ENCODE measurements at regions not wholly inside any gene's neighbourhood (a gene's known extent, or its start where the extent isn't known, plus 50 kb on each side); places are given as distances from the start of the nearest gene placed in this dataset.
"Not testable (repeated sequence)": the region's sequence is repeated elsewhere in the genome, so short reads cannot be mapped to it uniquely, and the experiment has no call there.

DNA sequence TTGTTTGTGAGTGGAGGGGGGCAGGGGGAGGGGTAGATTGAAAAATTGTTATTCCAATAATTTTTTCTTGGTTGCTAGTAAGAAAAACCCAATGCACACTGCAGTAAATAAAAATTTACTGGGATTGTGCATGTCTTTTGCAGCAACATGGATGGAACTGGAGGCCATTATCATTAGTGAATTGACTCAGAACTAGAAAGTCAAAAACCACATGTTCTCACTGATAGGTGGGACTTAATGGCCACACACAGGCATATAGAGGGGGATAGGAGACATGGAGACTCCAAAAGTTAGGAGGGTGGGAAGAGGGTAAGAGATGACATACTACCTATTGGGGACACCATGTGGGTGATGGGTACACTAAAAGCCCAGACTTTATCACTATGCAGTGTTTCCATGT lies 67.2 kb downstream of the BUB3 start:
- no peak for DNase-seq

DNA sequence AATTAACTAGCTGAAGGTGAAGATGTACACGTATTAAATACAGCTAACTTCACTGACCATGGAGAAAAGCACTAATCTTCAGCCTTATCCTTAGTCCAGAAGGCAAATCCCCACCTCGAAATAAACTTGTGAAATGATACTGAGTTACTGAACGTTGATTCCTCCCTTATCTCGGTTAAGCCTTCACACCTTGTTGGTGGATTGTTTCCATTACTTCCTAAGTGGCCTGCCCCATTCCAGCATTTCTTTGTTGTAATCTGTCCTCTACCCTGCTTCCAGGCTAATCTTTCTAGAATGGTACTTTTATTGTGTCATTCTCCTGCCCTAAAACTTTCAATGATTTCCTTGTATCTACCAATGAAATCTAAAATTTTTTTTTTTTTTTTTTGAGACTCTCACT lies 68.6 kb downstream of the BUB3 start:
- DNase-seq = no peak

DNA sequence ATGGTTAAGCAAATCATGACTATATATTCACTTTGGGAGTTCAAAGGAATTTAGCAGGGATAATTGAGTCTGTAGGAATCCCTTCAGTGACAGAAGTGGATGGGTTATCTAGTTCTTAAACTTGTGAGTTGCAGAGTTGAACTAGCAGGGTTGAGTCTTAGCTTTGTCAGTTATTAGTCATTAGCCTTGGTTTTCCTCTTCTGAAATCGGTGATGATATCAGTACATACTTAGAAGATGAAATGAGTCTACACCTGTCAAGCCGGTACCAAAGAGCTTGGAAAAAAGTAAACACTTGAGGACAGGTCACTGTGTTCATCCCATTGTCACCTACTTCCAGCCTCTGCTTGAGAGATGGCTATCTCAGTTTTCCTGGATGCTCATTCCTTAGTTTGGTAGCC lies 73.5 kb downstream of the BUB3 start:
- no peak for DNase-seq

DNA sequence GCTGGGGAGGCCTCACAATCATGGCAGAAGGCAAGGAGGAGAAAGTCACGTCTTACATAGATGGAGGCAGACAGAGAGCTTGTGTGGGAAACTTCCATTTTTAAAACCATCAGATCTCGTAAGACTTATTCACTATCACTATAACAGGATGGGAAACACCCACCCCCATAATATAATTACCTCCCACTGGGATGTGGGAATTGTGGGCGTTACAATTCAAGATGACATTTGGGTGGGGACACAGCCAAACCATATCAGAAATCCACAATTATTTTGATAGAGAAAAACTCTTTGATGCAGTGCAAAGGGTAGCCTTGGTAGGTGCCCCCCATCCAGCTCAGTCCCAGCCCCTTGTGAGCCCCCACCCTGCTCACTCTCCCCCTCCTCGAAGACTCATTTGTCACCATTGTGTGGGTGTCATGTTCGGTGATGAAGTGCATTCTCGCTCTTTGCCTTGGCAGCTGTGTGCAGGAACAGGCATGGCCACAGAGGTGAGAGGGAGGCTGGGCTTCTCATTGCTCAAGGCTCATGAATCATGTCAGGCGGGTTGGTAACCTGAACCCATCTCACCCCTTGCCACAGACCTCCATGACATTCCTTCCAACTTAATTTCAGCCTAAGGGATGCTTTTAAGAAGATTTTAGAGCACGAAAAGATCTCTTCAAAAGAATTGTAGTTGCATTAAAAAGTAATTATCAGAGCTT lies 75.9 kb downstream of the BUB3 start:
- no peak for DNase-seq

DNA sequence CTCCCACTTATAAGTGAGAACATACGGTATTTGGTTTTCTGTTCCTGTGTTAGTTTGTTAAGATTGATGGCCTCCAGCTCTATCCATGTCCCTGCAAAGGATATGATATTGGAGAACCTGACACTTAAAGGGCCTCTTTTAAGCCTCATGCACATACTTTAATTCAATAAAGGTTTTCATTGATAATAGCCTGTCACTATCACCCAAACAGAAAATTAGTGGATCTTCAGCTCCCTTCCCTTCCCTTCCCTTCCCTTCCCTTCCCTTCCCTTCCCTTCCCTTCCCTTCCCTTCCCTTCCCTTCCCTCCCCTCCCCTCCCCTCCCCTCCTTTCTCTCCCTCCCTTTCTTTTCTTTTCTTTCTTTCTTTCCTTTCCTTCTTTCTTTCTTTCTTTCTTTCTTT lies 78.7 kb downstream of the BUB3 start:
- DNase-seq = not testable (repeated sequence)

DNA sequence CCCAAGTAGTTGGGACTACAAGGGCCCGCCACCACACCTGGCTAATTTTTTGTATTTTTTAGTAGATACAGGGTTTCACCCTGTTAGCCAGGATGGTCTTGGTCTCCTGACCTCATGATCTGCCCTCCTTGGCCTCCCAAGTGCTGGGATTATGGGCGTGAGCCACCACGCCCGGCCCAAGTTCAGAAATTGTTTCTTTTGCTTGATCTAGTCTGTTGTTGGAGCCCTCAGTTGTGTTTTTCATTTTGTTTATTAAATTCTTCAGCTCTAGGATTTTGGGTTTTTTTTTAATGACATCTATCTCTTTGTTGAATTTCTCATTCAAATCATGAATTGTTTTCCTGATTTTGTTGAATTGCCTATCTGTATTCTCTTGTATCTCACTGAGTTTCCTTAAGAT lies 80.8 kb downstream of the BUB3 start:
- DNase-seq = not testable (repeated sequence)

DNA sequence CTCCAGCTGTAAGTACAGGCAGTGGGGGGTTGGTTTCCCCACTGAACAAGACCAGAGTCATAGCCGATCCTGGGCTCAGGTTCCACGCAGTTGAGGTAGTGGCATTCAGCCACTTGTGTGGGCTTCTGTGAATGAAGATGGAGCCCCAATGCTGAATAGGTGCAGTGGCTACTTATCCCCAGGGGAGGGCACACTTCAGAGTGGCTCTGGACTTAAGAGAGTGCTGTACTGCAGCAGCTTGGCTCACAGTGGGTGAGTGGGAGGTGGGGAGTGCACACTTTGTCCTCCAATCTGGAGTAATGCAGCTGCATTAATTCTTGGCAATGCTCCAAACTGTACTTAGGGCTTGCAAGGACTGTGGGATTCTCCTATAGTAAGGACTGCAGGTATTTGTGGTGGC lies 81.9 kb downstream of the BUB3 start:
- DNase-seq = no peak

DNA sequence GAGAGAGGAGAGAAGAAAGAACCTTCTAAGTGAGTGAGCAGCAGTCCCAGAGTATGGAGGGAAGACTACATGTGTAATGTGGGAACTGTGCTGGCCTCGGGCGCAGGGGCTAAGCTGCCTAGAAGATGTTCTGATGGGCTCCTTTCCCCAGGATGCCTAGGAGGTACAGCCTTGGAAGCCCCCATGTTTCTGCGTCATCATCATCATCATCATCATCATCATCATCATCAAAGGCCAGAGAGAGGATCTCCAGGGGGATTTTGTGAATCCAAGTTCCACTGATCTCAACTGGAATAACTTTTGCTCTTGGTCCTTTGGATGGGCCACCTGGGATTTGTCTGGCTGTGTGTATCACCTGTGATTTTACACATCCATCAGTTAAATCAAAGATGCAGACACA lies 86.0 kb downstream of the BUB3 start:
- DNase-seq = no peak

DNA sequence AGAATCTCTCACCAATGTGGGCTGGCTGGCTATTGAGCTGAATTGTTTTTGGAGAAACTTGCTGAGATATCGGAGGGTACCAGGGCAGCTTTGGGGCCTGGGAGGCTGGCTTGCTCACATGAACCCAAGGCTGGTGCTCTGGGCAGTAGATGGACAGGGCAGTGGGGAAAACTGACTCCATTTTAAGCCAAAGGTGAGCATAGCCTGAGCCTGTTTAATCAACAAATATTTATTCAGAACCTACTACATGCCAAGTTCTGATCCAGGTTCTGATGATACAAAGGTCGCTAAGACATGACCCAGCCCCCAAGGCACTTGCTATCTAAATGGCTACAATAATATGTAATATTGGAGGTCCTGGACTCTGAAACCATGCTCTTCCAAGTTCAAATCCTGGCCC lies 86.6 kb downstream of the BUB3 start:
- no peak for DNase-seq

DNA sequence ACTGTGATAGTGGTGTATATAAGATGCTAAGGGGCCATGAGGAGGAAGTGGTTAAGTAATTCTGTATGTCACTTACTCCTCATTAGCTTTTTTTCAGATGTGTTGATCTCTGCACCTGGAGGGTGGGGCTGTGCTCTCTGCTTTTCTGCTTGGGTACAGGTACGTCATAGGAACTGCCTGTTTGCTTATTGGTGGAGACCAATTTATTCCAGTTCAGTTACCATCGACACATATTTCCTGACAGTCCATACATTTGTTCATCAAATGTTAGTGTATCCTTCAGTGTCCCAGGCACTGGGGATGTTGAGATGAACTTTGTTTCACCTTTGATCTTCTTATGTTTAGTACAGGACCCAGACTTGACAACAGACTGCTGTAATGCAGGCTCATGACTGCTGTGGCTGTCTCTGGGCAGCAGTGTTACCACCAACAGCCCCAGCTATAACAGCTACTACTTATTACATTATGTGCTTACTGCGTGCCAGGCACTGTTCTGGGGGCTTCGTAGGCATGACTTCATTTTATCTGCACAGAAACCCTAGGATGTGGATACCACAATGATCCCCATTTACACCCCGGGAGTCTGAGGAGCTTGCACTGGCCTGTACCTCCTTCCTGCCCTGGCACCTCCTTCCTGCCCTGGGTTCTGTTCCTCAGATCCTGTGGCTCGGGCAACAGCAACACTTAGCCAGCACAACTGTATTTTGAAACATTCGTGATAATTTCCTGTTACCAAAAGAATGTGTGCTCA lies 87.4 kb downstream of the BUB3 start:
- peak; percentile 35 for DNase-seq

DNA sequence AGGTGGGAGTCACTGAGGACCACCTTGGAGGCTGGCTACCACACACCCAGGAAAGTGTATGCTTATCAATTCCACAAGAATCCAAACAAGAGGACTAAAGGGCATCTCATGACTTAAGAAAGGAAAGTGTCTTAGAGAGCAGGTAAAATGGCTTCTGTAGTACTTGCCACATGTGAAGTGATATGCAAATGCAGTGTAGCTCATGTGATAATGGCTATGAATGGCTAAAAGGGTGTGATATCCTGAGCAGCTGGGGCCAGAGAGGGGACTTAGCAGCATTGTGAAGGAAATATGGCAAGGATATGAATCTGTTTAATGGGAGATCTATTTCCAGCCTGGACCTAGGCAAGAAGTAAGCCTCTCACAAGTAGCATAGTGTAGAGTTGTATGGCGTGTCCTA lies 90.5 kb downstream of the BUB3 start:
- DNase-seq = no peak

DNA sequence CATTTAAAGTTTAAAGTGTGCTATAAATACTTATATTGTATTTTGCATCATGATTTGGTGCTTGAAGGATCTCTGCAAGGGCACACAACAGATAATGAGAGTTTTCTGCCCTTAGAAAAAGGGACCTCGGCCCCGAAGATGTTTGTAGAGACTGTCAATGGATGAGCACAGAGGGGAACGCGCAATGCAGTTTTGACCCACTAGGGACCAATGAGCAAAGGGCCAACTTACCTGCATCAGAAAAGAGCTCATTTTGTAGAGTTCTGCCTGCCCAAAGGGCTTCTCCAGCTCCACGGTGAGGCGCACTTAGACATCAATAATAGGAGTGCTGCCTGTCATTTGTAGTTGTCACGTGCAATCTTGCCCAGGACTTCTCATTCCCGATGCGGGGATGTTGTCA lies 91.1 kb downstream of the BUB3 start:
- DNase-seq = no peak

DNA sequence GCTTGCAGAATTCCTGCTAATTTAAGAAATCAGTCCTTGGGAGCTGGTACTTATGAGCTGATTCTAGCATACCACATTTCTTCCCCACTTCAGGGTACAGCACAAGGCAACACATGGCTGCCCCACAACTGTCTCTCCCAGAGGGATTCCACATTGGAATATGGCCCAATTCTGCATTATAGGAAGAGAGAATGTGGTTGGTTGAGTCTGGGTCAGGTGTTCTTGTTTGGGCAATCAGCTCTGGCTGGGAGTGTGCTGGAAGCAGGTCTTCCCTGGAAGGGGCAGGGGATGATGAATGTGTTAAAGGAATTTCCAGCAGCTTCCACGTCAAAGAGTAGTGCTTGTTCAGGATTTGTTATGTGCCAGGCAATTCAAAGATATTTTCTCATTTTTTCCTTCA lies 95.7 kb downstream of the BUB3 start:
- no peak for DNase-seq

DNA sequence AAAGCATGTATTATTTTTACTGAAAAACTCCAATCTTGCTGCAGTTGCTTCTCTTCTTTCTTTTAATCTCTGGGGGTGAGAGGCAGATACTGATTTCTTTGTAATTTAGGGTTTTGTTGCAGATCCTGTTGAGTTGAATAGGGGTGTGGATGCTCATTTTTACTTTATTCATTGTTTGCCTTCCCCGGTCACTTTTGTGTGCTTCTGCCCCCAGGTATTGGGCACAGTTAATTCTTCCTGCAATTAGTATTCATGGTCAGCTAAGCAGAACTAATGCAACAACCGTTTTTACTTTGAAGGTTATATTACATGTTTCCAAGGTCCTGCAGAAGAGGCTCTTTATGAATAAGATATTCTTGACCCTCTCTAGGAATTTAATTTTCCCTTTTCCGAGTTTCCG lies 96.4 kb downstream of the BUB3 start:
- DNase-seq = no peak

DNA sequence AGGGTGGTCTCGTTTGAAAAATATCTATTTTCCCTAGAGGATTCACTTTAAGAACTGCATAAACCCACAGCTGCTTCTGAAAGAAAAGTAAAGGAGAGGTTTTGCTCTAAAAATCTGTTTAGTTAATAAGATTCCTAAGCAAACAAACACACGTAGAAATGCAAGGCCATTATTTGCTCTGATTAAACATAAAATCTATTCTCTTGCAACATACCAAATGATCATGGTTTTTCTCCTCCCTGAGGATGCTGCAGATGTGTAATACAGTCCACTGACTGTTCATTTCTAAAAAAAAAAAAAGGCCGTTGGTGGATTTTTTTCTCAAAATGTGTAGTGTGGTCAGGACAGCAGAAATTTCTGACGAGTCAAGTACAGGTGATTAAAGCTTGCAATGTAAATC lies 98.6 kb downstream of the BUB3 start:
- DNase-seq = no peak

DNA sequence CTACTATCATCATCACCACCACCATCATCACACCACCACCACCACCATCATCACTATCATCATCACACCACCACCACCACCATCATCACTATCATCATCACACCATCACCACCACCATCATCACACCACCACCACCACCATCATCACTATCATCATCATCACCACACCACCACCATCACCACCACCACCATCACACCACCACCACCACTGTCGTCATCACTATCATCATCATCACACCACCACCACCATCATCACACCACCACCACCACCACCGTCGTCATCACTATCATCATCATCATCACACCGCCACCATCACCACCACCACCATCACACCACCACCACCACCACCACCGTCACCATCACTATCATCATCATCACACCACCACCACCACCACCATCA lies 100.1 kb downstream of the BUB3 start:
- DNase-seq = not testable (repeated sequence)

DNA sequence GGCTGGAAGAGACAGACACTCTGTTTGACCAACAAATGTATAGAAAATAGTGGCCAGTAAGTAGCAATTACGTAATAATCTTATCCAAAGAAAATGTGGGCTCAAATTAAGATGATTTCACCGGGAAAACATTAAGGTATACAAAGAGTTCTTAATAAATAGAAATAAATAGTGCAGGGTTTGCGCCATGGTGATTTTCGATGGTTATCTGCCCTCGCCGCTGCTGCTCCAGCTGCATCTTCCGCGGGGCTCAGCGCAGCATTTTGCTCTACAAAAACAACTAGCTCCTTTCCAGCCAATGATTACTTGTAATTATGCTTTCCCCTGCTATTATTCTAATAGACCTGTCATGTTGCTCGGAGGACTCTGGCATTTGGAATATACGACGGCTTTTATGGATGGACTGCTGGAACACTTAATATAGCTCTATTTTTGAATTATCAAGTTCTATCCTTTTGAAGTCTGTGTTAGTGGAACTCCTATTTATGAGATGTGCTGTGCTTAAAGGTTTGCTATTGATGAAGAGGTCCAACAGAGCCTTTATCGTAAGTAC lies 103.8 kb downstream of the BUB3 start:
- DNase-seq = no peak

DNA sequence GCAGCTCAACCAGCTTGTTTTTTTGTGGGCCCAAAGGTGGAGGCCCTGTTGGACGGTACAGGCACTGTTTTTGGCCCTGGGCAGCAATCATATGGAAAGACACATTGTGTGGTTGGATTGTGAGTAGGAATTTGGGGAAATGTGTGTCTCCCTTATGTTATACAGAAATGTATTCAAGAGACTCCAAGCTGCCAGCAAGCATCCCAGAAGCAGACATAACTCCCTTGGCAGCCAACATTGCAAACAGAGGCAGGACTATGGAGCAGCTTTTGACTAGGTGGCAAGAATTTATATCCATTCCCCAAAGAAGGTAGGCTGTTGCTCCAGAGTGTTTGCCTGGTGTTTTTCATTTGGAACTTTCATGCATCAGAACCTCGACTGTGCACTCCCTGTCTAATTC lies 104.9 kb downstream of the BUB3 start:
- no peak for DNase-seq

DNA sequence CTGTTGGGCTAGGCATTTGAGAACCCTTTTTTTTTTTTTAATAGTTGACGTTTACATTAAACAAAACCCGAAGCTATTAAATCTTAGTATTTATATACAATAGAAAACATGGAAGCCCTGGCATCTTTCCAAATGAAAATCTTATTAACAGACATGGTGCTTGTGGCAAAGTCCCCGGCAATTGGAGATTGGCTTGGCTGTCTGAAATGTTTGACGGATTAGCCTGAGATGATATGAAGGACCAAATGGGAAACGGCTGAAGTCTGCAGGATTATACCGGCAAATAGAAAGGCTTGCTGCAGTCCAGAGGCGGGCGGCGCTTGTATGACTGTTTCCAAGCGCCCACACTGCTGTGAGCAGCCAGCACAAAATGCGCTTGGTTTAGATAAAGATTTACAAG lies 105.6 kb downstream of the BUB3 start:
- DNase-seq = no peak

DNA sequence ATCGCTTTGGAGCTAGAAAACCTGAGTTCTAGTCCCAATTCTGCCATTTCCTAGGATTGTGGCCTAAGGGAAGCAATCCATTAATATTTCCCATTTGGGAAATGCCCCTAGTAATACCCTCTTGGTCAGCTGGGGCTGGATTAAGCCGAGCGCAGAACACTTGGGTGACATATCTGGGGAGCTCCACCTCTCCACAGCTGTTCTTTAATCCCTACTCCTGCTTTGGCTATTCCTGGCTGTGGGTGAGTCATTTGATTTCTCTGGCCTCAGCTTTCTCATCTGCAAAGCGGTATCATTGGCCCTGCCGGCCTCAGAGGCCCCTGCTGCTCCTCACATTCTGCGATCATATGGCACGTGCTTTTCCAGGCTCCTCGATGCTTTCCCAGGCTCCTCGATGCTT lies 108.3 kb downstream of the BUB3 start:
- DNase-seq = no peak

DNA sequence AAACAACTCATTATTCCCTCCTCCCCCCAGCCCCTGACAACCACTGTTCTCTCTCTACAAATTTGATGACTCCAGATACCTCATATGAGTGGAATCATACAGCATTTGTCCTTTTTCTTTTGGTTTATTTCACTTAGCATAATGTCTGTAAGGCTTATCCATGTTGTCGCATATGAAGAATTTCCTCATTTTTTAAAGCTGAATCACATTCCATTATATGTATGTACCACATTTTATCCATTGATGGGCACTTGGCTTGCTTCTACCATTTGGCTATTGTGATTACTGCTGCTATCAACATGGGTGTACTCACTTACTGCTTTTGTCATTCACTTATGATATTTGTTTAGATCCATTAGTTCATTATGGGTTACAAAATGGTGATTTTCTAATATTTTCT lies 112.8 kb downstream of the BUB3 start:
- DNase-seq = no peak

DNA sequence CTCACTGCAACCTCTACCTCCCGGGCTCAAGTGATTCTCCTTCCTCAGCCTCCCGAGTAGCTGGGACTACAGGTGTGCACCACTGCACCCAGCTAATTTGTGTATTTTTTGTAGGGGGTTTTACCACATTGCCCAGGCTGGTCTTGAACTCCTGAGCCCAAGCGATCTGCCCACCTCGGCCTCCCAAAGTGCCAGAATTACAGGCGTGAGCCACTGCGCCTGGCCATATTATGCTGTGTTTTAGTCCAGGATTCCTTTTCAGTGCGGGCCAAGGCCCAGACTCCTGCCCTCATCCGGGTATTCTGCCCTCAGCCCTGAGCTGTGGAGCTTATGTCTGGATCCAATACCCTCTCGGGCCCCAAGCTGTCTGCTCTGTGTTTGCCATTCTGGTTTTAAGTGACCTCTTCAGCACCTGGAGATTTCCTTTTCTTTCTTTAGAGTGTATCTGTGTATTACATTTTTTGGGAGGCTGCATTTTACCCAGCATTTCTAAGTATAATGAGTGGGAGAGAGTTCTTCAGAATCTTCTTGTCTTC lies 114.9 kb downstream of the BUB3 start:
- DNase-seq = no peak

DNA sequence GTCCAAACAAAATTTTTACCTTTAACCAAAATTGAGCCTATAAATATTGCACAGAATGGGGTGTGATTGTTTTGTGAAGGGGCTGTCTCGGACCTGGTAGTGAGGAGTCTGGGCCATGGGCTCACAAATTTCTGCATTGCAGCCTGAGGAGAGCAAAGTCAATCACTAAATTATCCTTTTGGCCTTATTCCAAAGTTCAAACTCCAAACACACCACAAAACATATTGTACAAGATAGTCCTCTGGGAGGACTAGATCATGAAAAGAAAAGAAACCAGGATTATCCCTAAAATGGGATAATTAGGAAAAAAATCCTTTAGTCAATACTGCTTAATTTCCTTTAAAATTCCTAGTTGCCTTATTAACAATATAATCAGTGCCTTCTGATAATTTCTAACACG lies 115.5 kb downstream of the BUB3 start:
- DNase-seq = no peak

DNA sequence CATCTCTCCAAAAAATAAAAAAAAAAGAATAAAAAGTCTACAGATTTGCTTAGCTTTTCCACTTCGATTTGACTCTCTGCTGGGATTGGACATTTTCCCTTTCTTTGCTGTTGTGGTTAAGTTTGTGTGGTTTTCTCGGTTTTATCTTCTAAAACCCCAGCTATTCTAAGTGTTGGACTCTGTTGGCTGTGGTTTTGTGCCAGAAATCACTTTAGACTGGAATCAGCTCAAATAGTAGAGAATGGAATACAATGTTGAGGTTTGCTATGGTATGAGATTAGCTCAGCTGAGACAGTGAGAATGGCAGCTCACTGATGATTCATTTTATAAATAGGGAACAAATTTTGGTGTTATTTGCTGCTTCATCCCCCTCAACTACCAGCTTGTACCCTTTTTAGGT lies 116.0 kb downstream of the BUB3 start:
- DNase-seq = no peak
